HG03175 (cell line): ENCODE measurements at regions not wholly inside any gene's neighbourhood (a gene's known extent, or its start where the extent isn't known, plus 50 kb on each side); places are given as distances from the start of the nearest gene placed in this dataset.
"Not testable (repeated sequence)": the region's sequence is repeated elsewhere in the genome, so short reads cannot be mapped to it uniquely, and the experiment has no call there.

Experiments used
- ATAC-seq: cut with Tn5 transposase; IDR thresholded peaks from one replicate; pipeline ENCODE4 v1.9.1; 2021; ENCODE audit warnings: mild to moderate bottlenecking, moderate library complexity; ENCODE audit not compliant: unreplicated experiment

GRCh38 chr5:87127956-87128687 is 139.6 kb upstream of the RASA1 start:
- ATAC-seq = no peak

GRCh38 chr5:87129046-87129445 is 138.6 kb upstream of the RASA1 start:
- no peak for ATAC-seq

GRCh38 chr5:87132696-87133095 is 135.0 kb upstream of the RASA1 start:
- no peak for ATAC-seq

GRCh38 chr5:87134513-87134912 is 133.2 kb upstream of the RASA1 start:
- not testable (repeated sequence) for ATAC-seq

- no peak for ATAC-seq
Measured at GRCh38 chr5:87136096-87136495, 131.6 kb upstream of the RASA1 start.

GRCh38 chr5:87136733-87137132 is 130.9 kb upstream of the RASA1 start:
- ATAC-seq = no peak

- no peak for ATAC-seq
Measured at GRCh38 chr5:87137283-87137682, 130.4 kb upstream of the RASA1 start.

GRCh38 chr5:87138091-87138805 is 129.4 kb upstream of the RASA1 start:
- no peak for ATAC-seq

GRCh38 chr5:87139795-87140194 is 127.9 kb upstream of the RASA1 start:
- ATAC-seq = no peak

- ATAC-seq = no peak
Measured at GRCh38 chr5:87141544-87141943, 126.1 kb upstream of the RASA1 start.

- not testable (repeated sequence) for ATAC-seq
Measured at GRCh38 chr5:87145853-87146252, 121.8 kb upstream of the RASA1 start.

GRCh38 chr5:87147441-87147840 is 120.2 kb upstream of the RASA1 start:
- ATAC-seq = no peak

GRCh38 chr5:87150630-87151029 is 117.1 kb upstream of the RASA1 start:
- no peak for ATAC-seq

GRCh38 chr5:87151547-87151946 is 116.1 kb upstream of the RASA1 start:
- ATAC-seq = peak; percentile 63

- ATAC-seq = no peak
Measured at GRCh38 chr5:87152886-87153285, 114.8 kb upstream of the RASA1 start.

GRCh38 chr5:87154191-87154590 is 113.5 kb upstream of the RASA1 start:
- no peak for ATAC-seq

GRCh38 chr5:87155106-87155505 is 112.6 kb upstream of the RASA1 start:
- ATAC-seq = no peak

GRCh38 chr5:87156631-87157030 is 111.1 kb upstream of the RASA1 start:
- no peak for ATAC-seq

GRCh38 chr5:87164409-87164808 is 103.3 kb upstream of the RASA1 start:
- ATAC-seq = no peak

GRCh38 chr5:87169300-87169991 is 98.2 kb upstream of the RASA1 start:
- ATAC-seq = no peak

GRCh38 chr5:87170799-87171198 is 96.9 kb upstream of the RASA1 start:
- ATAC-seq = no peak

- ATAC-seq = no peak
Measured at GRCh38 chr5:87182649-87183048, 85.0 kb upstream of the RASA1 start.
